Mammary epithelial cell (primary cell): ENCODE measurements at regions not wholly inside any gene's neighbourhood (a gene's known extent, or its start where the extent isn't known, plus 50 kb on each side); places are given as distances from the start of the nearest gene placed in this dataset.

Experiments used
- EZH2 ChIP-seq: IDR thresholded peaks from 2 replicates; pipeline ENCODE4 v1.6.1; 2012; ENCODE audit warnings: low read length, inconsistent platforms, borderline replicate concordance
- TF ChIP-seq, protein P1 (sequence below), 2 donors: IDR thresholded peaks in 1 of 2; conservative IDR thresholded peaks in 1 of 2; 2 replicates each; pipeline ENCODE4 v1.5.1; 2011 to 2012; ENCODE audit warnings: inconsistent platforms in 2 of 2, low read length in 2 of 2, mild to moderate bottlenecking in 2 of 2, control low read depth in 1 of 2, low read depth in 1 of 2; ENCODE audit not compliant: insufficient read depth in 1 of 2; ENCODE audit errors: extremely low read depth in 1 of 2

DNA sequence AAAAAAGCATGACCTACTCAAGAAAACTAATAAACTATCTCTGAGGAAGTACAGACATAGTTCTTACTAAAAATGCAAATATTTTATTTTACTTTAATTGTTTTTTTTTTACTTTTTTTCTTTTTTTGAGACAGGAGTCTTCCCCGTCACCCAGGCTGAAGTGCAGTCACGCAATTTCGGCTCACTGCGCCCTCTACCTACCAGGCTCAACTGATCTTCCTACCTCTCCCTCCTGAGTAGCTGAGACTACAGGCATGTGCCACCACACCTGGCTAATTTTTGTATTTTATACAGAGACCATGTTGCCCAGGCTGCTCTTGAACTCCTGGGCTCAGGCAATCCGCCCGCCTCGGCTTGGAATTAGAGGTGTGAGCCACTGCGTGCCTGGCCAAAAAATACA lies 1263.1 kb downstream of the KCNT2 start:
- TF ChIP-seq, protein P1, sequence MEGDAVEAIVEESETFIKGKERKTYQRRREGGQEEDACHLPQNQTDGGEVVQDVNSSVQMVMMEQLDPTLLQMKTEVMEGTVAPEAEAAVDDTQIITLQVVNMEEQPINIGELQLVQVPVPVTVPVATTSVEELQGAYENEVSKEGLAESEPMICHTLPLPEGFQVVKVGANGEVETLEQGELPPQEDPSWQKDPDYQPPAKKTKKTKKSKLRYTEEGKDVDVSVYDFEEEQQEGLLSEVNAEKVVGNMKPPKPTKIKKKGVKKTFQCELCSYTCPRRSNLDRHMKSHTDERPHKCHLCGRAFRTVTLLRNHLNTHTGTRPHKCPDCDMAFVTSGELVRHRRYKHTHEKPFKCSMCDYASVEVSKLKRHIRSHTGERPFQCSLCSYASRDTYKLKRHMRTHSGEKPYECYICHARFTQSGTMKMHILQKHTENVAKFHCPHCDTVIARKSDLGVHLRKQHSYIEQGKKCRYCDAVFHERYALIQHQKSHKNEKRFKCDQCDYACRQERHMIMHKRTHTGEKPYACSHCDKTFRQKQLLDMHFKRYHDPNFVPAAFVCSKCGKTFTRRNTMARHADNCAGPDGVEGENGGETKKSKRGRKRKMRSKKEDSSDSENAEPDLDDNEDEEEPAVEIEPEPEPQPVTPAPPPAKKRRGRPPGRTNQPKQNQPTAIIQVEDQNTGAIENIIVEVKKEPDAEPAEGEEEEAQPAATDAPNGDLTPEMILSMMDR (conservative IDR thresholded peaks at IDR 0.05 in 1 of 2, IDR thresholded peaks at IDR 0.05 in 1 of 2; ENCODE audit: extremely low read depth in 1 of 2, insufficient read depth in 1 of 2, low read depth in 1 of 2, low read length in 2 of 2): no peak
- no peak for TF ChIP-seq EZH2
